ENCODE measurements at regions not wholly inside any gene's neighbourhood (a gene's known extent, or its start where the extent isn't known, plus 50 kb on each side); places are given as distances from the start of the nearest gene placed in this dataset.

- DNase-seq = no peak
Observed at GRCh38 chr9:96031366-96031824, 155.9 kb downstream of the ERCC6L2 start.

GRCh38 chr9:96029722-96030530 is 154.4 kb downstream of the ERCC6L2 start:
- no peak for DNase-seq

GRCh38 chr9:96027251-96028131 is 152.0 kb downstream of the ERCC6L2 start:
- DNase-seq = no peak

GRCh38 chr9:96026655-96027213 is 151.2 kb downstream of the ERCC6L2 start:
- DNase-seq = no peak

GRCh38 chr9:96025995-96026602 is 150.6 kb downstream of the ERCC6L2 start:
- no peak for DNase-seq

- DNase-seq = no peak
Observed at GRCh38 chr9:96023486-96023885, 148.0 kb downstream of the ERCC6L2 start.

- no peak for DNase-seq
Observed at GRCh38 chr9:96022445-96023051, 147.1 kb downstream of the ERCC6L2 start.

GRCh38 chr9:96021551-96022444 is 146.3 kb downstream of the ERCC6L2 start:
- no peak for DNase-seq

GRCh38 chr9:96020792-96021550 is 145.5 kb downstream of the ERCC6L2 start:
- DNase-seq = peak; percentile 42

- no peak for DNase-seq
Observed at GRCh38 chr9:96020300-96020791, 144.9 kb downstream of the ERCC6L2 start.

Data from suppressor macrophage treated with lipopolysaccharide for 4 hours (primary cell).